HG03159 (cell line): ENCODE measurements at regions not wholly inside any gene's neighbourhood (a gene's known extent, or its start where the extent isn't known, plus 50 kb on each side); places are given as distances from the start of the nearest gene placed in this dataset.
"Not testable (repeated sequence)": the region's sequence is repeated elsewhere in the genome, so short reads cannot be mapped to it uniquely, and the experiment has no call there.

Source experiments
- ATAC-seq: cut with Tn5 transposase; IDR thresholded peaks from one replicate; pipeline ENCODE4 v1.9.1; 2021; ENCODE audit warnings: mild to moderate bottlenecking, moderate library complexity; ENCODE audit not compliant: unreplicated experiment

DNA sequence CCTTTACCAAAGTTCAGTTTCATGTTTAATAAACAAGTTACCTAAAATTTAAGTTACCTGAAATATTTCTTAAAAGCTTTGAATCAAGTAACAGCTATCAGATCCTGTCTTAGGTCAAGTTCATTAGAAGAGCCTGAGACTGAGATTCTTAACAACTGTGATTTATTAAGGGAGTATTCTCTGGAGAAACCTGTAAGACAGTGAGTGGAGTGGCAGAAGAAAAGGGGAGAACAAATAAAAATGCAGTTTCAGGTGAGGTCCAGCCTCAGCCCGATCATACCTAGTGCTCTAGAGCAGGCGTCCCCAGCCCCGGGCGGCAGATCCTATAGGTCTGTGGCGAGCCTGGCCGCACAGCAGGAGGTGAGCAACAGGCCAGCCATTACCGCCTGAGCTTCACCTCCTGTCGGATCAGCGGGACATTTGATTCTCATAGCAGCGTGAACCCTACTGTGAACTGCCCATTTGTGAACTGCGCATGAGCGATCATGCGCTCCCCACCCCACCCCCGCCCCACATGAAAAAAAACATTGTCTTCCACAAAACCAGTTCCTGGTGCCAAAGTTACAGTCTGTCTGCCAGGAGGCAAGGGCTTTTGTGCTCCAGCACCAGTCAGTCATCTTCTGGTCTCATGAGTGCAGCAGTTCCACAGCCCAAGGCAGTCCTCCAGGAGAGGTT, 59.2 kb upstream of the ADGRB3 start:
- no peak for ATAC-seq

DNA sequence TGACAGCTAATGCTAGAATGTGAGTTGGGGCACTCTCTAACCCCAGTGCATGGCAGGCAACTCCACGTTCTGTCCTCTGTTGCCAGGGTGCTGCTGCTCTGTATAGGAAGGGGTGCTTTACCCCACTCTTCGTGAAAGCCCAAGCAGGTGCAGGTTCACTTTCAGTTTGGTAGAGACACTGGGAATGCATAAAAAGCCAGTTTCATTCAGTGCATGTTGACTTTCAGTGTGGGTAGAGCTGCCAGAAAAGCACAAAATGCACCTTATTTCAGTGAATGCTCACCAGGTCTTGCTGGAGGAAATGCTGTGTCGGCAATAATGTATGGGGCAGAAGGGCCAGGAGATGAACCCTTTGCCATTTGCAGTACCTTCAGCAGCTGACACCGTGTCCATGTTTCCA, 62.1 kb upstream of the ADGRB3 start:
- ATAC-seq = peak; percentile 29

DNA sequence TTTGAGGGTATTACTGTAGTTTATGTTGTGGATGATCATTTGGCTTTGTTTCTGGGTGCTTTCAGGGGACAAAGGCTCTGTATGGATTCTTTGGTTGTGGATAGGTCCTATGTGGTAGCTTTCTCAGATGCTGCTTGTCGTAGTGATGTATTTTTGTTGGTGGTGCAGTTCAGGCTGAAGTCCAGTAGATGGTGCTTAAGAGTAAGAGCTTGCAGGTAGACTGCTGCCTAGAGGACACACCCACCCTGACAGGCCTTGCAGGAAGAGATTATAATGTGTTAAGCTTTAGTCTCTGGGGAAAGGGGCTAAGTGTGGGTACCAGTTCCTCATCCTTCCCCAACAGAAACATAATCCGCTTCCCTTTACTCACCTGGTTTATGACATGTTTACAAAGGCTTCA, 62.6 kb upstream of the ADGRB3 start:
- ATAC-seq = peak; percentile 91

DNA sequence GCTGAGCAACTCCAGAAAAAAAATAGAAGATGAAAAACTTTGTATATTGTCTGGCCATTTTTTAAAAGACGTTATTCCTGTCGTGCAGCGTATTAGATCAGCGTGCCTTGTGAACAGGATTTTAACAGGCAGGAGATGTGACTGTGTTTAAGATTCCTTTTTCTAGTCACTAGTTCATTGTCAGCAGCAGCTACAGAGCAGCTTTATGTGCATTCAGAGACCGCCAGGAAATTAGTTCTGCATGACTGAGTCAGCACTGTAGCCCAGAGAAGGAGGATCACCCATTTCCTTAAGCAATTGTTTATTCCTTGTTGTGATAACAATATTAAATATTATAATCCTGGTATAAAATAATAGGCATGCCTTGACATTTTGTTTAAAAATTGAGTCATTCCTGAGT, 75.4 kb upstream of the ADGRB3 start:
- ATAC-seq = no peak

DNA sequence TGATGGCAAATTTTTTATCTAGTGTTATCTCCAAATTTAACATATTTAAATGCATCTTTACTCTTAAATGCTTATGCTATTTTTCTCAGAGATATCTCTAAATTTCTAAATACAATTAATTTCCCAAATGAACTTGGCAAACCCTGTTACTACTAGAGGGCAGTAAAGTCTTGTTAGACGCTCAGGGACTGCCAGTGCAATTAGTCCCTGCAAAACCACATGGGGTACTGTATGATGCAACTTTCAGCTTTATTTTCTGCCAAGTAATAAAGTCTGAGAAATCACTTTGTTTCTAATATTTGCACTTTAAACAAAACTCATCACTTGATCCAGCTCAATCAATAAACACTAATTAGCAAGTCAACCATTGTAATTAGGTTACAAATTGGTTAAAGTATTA, 76.0 kb upstream of the ADGRB3 start:
- ATAC-seq = no peak

- ATAC-seq = no peak
These were observed 88.5 kb upstream of the ADGRB3 start for GRCh38 chr6:68546620-68547019.

- ATAC-seq = no peak
These were observed 90.6 kb upstream of the ADGRB3 start for GRCh38 chr6:68544450-68544849.

DNA sequence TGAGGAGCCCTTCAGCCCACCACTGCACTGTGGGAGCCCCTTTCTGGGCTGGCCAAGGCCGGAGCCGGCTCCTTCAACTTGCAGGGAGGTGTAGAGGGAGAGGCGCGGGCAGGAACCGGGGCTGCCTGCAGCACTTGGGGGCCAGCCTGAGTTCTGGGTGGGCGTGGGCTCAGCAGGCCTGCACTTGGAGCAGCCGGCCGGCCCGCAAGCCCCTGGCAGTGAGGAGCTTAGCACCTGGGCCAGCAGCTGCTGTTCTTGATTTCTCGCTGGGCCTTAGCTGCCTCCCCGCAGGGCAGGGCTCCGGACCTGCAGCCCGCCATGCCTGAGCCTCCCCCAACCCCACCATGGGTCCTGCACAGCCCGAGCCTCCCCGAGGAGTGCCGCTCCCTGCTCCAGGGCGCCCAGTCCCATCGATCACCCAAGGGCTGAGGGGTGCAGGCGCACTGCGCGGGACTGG, 101.7 kb upstream of the ADGRB3 start:
- ATAC-seq = no peak

GRCh38 chr6:68527691-68528090, 107.4 kb upstream of the ADGRB3 start:
- no peak for ATAC-seq

GRCh38 chr6:68506911-68507310, 128.2 kb upstream of the ADGRB3 start:
- no peak for ATAC-seq

GRCh38 chr6:68502946-68503345, 132.1 kb upstream of the ADGRB3 start:
- ATAC-seq = no peak

DNA sequence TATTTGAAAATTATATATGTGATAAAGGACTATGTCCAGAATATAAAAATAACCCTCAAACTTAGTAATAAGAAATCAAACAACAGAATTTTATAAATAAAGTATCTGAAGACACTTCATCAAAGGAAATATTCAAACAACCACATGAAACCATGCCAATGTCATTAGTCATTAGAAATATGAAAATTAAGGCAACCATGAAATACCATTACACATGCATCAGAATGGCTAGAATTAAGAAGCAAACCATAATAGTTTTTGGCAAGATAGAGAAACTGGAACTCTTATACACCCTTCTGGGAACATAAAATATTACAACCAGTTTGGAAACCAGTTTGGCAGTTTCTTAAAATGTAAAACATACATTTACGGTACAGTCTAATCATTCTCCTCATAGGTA, 137.2 kb upstream of the ADGRB3 start:
- no peak for ATAC-seq

GRCh38 chr6:68494880-68495279, 140.2 kb upstream of the ADGRB3 start:
- ATAC-seq = not testable (repeated sequence)

DNA sequence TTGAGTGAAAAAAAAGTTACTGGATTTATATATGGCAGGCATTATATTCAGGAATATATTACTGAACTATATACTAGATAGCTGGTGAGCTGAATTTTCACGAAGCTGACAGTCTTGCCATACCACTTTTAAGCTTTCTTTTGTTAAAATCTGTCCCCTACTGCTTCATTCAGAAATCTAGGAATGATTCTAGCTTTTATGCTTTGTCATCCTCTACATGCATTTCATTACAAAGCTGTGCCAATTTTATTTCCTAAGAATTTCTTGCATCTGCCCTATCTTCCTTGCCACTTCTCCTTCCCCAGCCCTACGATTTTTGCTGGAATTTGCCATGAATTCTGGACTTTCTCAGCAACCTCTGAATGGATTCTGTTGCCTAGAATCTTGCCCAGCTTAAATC, 158.5 kb upstream of the ADGRB3 start:
- ATAC-seq = no peak

DNA sequence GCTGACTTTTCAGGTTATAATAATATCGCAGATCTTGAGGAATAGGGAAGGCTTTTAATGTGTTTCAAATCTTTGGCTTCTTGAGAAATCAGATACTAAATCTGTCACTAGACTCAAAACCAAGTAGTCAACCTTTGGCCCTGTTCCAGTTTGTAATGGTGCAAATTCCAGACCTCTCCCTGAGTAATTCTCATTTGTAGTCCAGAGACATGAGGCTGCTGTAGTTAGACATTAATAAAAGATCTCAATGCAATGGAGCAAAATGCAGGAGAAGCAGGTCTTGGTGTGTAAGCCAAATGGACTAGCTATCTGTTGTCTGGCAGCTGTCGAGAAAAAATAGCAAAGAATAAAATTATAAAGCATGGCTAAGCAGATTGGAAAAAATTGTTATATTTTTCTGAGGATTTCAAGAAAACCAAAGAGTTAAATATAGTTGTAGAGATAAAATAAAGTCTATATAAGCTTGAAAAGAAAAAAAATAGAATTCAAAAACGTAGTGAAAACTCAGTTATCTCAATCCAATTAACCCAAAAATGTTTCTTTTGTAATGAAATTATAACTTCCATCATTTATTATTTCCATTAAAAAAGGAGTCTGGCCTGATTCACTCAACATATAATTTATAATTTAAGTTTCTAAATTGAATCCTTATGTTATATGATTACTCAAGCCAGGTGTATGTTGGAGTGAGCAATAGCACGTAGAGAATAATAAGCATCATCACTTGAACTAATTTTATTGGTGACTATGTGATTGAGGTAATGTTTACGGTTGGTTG, 161.5 kb upstream of the ADGRB3 start:
- no peak for ATAC-seq

- ATAC-seq = no peak
These were observed 166.7 kb upstream of the ADGRB3 start for GRCh38 chr6:68468244-68468884.

DNA sequence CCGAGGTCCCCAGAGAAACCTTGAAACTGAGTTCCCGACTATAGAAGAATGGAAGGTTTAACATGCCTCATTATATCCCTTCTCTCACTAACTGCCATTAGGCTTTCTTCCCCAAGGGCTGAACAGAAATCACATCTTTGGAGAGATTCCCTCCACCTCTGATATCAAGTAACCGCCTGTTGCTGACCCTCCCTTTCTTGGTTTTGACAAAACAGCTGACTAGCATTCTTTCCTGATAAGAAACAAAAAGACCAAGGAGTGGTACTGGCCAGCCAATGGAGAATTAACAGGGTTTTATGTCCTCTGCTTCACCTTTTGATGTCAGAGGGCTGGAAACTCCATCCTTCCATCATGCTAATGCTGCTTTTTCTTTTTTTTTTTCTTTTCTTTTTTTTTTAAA, 176.6 kb upstream of the ADGRB3 start:
- no peak for ATAC-seq

- ATAC-seq = no peak
These were observed 188.0 kb upstream of the ADGRB3 start for GRCh38 chr6:68447112-68447511.

DNA sequence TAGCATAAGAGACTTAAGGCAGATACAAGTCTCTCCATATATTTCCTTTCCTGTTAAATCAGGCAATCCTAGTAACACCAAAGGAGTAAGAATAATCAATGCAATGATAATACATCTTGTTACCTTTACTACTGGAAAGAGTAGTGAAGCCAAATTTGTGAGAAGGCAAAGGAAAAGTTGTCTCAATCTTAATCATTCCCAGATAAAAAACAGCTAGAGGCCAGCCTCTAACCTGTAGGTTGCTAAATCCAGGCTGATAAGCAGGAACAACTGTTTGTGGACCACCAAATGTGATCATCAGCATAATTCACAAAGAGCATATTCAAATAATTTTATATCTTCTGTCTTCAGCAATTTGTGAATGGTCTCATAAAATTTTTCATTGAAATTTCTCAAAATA, 189.2 kb upstream of the ADGRB3 start:
- ATAC-seq = no peak

DNA sequence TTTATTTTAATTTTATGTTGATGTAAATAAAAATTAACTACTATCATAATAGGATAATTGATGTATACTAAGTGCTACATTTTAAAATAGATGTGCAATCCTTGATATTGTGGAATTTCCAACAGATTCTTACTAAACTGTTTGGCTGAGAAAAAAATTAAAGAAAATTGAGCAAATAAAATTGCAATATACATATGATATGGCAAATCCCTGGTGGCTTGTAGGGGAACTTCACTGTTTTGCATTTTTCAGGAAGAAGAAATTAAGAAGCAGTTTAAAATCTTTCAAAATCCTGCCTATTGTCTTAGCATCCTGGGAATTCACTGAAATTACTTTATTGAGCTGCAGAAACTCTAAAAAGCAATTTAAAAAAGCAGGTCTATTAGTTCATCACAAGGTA, 191.4 kb upstream of the ADGRB3 start:
- ATAC-seq = no peak

DNA sequence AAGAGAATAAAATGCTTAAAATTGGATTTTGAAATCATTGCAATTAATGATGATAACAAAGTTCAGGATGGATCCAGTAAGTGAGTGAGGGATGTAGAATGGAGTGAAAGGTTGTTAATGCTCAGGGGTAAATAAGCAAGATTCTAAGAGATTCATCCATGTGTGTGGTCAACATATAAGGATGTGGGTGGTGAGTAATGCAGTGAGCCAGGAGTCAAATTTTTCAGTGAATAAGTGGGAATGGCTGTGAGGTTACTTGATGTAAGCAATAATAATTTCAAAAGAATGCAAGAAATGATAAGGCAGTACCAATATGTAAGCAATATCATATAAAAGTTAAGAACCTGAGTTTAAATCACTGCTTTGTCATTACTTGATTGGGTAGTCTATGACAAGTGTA, 207.5 kb upstream of the ADGRB3 start:
- no peak for ATAC-seq

GRCh38 chr6:68410021-68410420, 225.1 kb upstream of the ADGRB3 start:
- ATAC-seq = no peak
